ENCODE measurements at regions not wholly inside any gene's neighbourhood (a gene's known extent, or its start where the extent isn't known, plus 50 kb on each side); places are given as distances from the start of the nearest gene placed in this dataset.

DNA sequence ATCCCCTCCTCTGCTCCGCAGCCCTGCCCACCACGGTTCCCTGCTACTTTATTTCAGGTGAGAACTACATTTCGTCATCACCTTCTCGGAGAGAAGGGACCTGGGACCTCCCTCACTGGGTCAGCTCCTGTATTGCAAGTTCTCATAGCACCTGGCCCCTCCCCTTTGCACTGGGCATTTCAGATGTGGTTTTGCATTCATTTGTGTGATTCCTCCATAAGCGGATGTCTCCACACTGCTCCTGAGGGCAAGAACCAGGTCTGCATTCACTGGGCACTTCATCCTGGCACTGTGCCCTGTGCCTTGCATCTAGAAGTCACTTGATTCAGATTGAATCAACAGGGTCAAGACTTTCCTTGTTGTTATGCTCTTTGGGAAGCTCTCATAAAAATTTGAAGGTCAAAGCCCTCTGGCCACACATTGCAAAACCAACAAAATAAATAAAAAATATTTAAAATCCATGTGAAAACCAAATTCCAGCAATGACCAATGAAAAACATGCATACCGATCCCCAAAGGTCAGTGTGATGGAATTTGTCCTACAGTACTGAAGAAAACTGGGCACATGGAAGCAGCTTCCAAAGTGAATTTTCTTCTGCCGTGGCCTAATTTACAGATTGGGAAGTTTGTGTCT lies 89.1 kb upstream of the F13A1 start:
- DNase-seq = no peak
- intact Hi-C loops (cut with DNase I) = no loop called here
- H3K9me3 ChIP-seq = no peaks in the 10 kb centered on the region
- no peaks in the 10 kb centered on the region for H3K4me1 ChIP-seq (ENCODE audit: insufficient read depth)
- H3K27me3 ChIP-seq = no peaks in the 10 kb centered on the region
- H3K36me3 ChIP-seq = no peaks in the 10 kb centered on the region
- H3K4me3 ChIP-seq = no peak overlapping the region
- H3K27ac ChIP-seq = no peak overlapping the region
- TF ChIP-seq, protein P1, sequence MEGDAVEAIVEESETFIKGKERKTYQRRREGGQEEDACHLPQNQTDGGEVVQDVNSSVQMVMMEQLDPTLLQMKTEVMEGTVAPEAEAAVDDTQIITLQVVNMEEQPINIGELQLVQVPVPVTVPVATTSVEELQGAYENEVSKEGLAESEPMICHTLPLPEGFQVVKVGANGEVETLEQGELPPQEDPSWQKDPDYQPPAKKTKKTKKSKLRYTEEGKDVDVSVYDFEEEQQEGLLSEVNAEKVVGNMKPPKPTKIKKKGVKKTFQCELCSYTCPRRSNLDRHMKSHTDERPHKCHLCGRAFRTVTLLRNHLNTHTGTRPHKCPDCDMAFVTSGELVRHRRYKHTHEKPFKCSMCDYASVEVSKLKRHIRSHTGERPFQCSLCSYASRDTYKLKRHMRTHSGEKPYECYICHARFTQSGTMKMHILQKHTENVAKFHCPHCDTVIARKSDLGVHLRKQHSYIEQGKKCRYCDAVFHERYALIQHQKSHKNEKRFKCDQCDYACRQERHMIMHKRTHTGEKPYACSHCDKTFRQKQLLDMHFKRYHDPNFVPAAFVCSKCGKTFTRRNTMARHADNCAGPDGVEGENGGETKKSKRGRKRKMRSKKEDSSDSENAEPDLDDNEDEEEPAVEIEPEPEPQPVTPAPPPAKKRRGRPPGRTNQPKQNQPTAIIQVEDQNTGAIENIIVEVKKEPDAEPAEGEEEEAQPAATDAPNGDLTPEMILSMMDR (IDR thresholded peaks at IDR 0.05) = no peak
- TF ChIP-seq POLR2A (IDR thresholded peaks at IDR 0.05) (no peak), EP300 (IDR thresholded peaks at IDR 0.05) (no peak)
- 56 to 74% (median 63%) methylated on average over 7 of the region's 7 CpGs for WGBS, 3 donors

DNA sequence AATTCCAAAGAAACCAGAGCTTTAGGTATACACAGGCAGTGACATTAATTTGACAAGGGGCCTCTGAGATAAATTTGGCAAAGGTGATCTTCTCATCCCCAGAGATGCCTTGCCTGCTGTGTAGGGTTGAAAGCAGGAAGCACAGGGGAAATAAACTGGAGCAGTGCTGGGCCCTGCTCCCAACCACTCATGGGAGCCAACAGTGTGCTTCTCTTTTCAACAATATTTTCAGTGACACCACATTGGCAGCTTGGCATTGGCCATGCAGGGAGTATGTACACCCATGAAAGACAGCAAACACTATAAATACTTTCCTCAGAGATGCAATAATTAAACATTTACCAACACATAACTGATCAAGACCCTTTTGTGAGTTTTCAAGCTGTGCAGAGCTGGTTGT lies 90.7 kb upstream of the F13A1 start:
- Histone ChIP-seq H3K9me3 (no peaks in the 10 kb centered on the region), H3K36me3 (no peaks in the 10 kb centered on the region), H3K4me3 (no peak overlapping the region), H3K27ac (no peak overlapping the region), H3K4me1 (ENCODE audit: insufficient read depth) (no peaks in the 10 kb centered on the region), H3K27me3 (no peaks in the 10 kb centered on the region)
- DNase-seq = no peak
- TF ChIP-seq EP300 (IDR thresholded peaks at IDR 0.05) = no peak
- TF ChIP-seq, protein P1 (IDR thresholded peaks at IDR 0.05) = no peak
- TF ChIP-seq POLR2A (IDR thresholded peaks at IDR 0.05) = no peak
- intact Hi-C loops (cut with DNase I) = no loop called here

DNA sequence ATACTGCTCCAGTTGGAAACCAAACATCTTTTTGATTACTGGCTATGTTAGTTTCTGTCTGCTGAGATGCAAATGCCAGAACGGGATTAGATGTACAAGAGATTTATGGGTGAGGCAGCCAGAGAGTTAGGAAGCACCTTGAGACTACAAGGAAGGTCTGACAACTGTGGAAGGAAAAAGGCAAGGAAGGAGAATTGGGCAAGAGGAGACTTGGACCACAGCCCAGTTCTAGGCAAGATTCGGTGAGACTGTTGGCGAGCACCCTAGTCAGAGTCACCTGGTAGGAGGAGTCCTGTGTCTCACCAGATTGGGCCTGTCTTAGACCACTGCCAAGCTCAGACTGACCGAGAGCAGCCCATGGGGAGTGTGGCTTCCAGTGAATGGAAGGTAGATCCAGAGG lies 91.8 kb upstream of the F13A1 start:
- H3K4me3 ChIP-seq = no peak overlapping the region
- no peak overlapping the region for H3K27ac ChIP-seq
- intact Hi-C loops (cut with DNase I) = no loop called here
- 55 to 57% (median 56%) methylated on average over 4 of the region's 4 CpGs for WGBS, 3 donors
- TF ChIP-seq EP300 (IDR thresholded peaks at IDR 0.05) (no peak), POLR2A (IDR thresholded peaks at IDR 0.05) (no peak)
- TF ChIP-seq, protein P1 (IDR thresholded peaks at IDR 0.05) = no peak
- H3K36me3 ChIP-seq = no peaks in the 10 kb centered on the region
- DNase-seq = no peak
- no peaks in the 10 kb centered on the region for H3K4me1 ChIP-seq (ENCODE audit: insufficient read depth)
- no peaks in the 10 kb centered on the region for H3K27me3 ChIP-seq
- no peaks in the 10 kb centered on the region for H3K9me3 ChIP-seq

DNA sequence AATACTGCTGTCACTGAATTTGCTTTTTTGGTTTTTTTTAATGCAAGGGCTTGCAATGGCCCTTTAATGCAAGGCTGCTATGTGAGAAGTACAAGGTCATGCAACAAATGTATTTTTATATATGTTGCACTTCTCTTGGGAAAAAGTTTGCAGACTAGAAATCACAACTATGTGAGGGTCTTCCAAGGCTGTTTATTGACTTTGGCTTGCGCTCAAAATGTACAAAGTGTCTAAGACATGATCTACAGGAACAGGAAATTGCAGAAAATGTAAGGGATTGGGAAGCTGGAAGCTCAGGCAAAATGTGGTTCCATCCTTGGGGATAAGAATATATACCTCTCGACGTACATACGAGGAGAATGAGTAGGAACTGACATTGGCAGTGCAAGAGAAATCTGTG lies 92.2 kb upstream of the F13A1 start:
- Histone ChIP-seq H3K4me3 (no peak overlapping the region), H3K9me3 (no peaks in the 10 kb centered on the region), H3K36me3 (no peaks in the 10 kb centered on the region), H3K4me1 (ENCODE audit: insufficient read depth) (no peaks in the 10 kb centered on the region), H3K27me3 (no peaks in the 10 kb centered on the region), H3K27ac (no peak overlapping the region)
- DNase-seq = no peak
- 46 to 55% (median 49%) methylated on average over 4 of the region's 4 CpGs for WGBS, 3 donors
- intact Hi-C loops (cut with DNase I) = no loop called here
- TF ChIP-seq, protein P1 (IDR thresholded peaks at IDR 0.05) = no peak
- TF ChIP-seq POLR2A (IDR thresholded peaks at IDR 0.05) = no peak
- TF ChIP-seq EP300 (IDR thresholded peaks at IDR 0.05) = no peak
